ENCODE measurements at regions not wholly inside any gene's neighbourhood (a gene's known extent, or its start where the extent isn't known, plus 50 kb on each side); places are given as distances from the start of the nearest gene placed in this dataset.
A peak's percentile ranks its signal among the peaks of the same experiment; 100 is the strongest.

GRCh38 chr3:166110102-166110501 lies 272.9 kb upstream of the BCHE start:
- H3K4me1 Mint-ChIP-seq (ENCODE audit: insufficient read depth, unreplicated experiment): peaks cover 20% of the 10 kb centered on the region
- no peaks in the 10 kb centered on the region for H3K27me3 Mint-ChIP-seq (ENCODE audit: insufficient read depth, unreplicated experiment)
- POLR2A ChIA-PET: interaction anchor here (0.8 kb wide), 1 partner anchor 11 kb away, joined by 3 read pairs; no protein-coding TSS in a partner anchor
- CTCF ChIA-PET: interaction anchor here (1.2 kb wide), 1 partner anchor 838 kb away, joined by 3 read pairs; no protein-coding TSS in a partner anchor
- H3K27ac Mint-ChIP-seq (ENCODE audit: low read depth, unreplicated experiment): peak overlapping the region; percentile 36
- H3K4me3 Mint-ChIP-seq (ENCODE audit: unreplicated experiment): peak overlapping the region; percentile 56
- intact Hi-C loops (cut with micrococcal nuclease): no loop called here
- BruUV-seq (replicated peaks): no TSS peak
- peak; percentile 44 for DNase-seq (ENCODE audit: unreplicated experiment)
- TF ChIP-seq, protein P1, sequence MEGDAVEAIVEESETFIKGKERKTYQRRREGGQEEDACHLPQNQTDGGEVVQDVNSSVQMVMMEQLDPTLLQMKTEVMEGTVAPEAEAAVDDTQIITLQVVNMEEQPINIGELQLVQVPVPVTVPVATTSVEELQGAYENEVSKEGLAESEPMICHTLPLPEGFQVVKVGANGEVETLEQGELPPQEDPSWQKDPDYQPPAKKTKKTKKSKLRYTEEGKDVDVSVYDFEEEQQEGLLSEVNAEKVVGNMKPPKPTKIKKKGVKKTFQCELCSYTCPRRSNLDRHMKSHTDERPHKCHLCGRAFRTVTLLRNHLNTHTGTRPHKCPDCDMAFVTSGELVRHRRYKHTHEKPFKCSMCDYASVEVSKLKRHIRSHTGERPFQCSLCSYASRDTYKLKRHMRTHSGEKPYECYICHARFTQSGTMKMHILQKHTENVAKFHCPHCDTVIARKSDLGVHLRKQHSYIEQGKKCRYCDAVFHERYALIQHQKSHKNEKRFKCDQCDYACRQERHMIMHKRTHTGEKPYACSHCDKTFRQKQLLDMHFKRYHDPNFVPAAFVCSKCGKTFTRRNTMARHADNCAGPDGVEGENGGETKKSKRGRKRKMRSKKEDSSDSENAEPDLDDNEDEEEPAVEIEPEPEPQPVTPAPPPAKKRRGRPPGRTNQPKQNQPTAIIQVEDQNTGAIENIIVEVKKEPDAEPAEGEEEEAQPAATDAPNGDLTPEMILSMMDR (IDR thresholded peaks at IDR 0.05; ENCODE audit: unreplicated experiment): no peak
- H3K36me3 Mint-ChIP-seq (ENCODE audit: insufficient read depth, unreplicated experiment): no peaks in the 10 kb centered on the region
- H3K9me3 Mint-ChIP-seq (ENCODE audit: unreplicated experiment): no peaks in the 10 kb centered on the region

- CTCF ChIA-PET: no interaction called here
- H3K36me3 Mint-ChIP-seq (ENCODE audit: insufficient read depth, unreplicated experiment): no peaks in the 10 kb centered on the region
These were observed 267.7 kb upstream of the BCHE start for GRCh38 chr3:166104938-166105337.

DNA sequence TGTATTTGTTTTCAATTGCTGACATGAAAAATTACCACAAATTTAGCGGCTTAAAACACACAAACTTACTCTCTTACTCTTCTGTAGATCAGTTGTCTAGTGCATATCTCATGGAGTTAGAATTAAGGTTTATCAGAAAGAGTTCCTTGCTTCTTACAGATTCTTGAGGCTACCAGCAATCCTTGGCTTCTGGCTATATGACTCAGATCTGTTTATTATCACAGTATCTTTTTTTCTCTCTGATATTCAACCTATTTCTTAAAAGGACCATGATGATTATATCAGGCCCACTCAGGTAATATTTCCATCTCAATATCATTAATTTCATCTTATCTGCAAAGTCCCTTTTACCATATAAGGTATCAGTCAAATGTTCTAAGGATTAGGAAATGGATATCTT lies 263.5 kb upstream of the BCHE start:
- TF ChIP-seq, protein P1 (IDR thresholded peaks at IDR 0.05; ENCODE audit: unreplicated experiment): no peak
- Mint-ChIP-seq H3K27ac (ENCODE audit: low read depth, unreplicated experiment) (no peak overlapping the region), H3K27me3 (ENCODE audit: insufficient read depth, unreplicated experiment) (no peaks in the 10 kb centered on the region), H3K9me3 (ENCODE audit: unreplicated experiment) (no peaks in the 10 kb centered on the region), H3K36me3 (ENCODE audit: insufficient read depth, unreplicated experiment) (no peaks in the 10 kb centered on the region), H3K4me3 (ENCODE audit: unreplicated experiment) (no peak overlapping the region), H3K4me1 (ENCODE audit: insufficient read depth, unreplicated experiment) (peaks cover 5% of the 10 kb centered on the region)
- BruUV-seq (replicated peaks): no TSS peak
- no peak for DNase-seq (ENCODE audit: unreplicated experiment)
- intact Hi-C loops (cut with micrococcal nuclease): no loop called here
- ChIA-PET POLR2A (no interaction called here), CTCF (no interaction called here)

More at GRCh38 chr3:166104938-166105337, 267.7 kb upstream of the BCHE start:
- BruUV-seq (replicated peaks): no TSS peak
- POLR2A ChIA-PET: no interaction called here
- Mint-ChIP-seq H3K27ac (ENCODE audit: low read depth, unreplicated experiment) (no peak overlapping the region), H3K27me3 (ENCODE audit: insufficient read depth, unreplicated experiment) (no peaks in the 10 kb centered on the region), H3K4me1 (ENCODE audit: insufficient read depth, unreplicated experiment) (peaks cover 13% of the 10 kb centered on the region), H3K9me3 (ENCODE audit: unreplicated experiment) (no peaks in the 10 kb centered on the region), H3K4me3 (ENCODE audit: unreplicated experiment) (no peak overlapping the region)
- TF ChIP-seq, protein P1 (IDR thresholded peaks at IDR 0.05; ENCODE audit: unreplicated experiment): no peak
- intact Hi-C loops (cut with micrococcal nuclease): no loop called here
- no peak for DNase-seq (ENCODE audit: unreplicated experiment)

DNA sequence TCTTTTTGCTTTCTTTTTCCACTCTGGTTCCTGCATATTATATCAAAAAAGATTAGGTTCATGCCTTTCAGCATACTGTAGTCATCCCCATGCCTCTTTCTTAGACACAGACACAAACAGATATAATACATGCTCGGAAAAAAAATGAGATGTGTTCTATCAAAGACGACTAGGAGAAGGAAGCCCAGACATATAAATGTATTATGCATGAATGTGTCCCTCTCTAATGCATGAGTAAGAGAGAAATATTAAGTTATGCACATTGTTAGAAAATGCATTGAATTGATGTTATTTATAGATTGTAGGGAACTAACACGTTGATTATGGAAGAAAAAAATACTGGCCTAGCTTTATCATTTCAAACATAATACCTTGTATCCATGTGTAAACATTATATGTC lies 252.4 kb upstream of the BCHE start:
- no peak overlapping the region for H3K4me3 Mint-ChIP-seq (ENCODE audit: unreplicated experiment)
- no peak for DNase-seq (ENCODE audit: unreplicated experiment)
- BruUV-seq (replicated peaks): no TSS peak
- H3K27me3 Mint-ChIP-seq (ENCODE audit: insufficient read depth, unreplicated experiment): no peaks in the 10 kb centered on the region
- no peaks in the 10 kb centered on the region for H3K9me3 Mint-ChIP-seq (ENCODE audit: unreplicated experiment)
- ChIA-PET CTCF (no interaction called here), POLR2A (no interaction called here)
- peaks cover 10% of the 10 kb centered on the region for H3K4me1 Mint-ChIP-seq (ENCODE audit: insufficient read depth, unreplicated experiment)
- H3K36me3 Mint-ChIP-seq (ENCODE audit: insufficient read depth, unreplicated experiment): no peaks in the 10 kb centered on the region
- no peak overlapping the region for H3K27ac Mint-ChIP-seq (ENCODE audit: low read depth, unreplicated experiment)
- intact Hi-C loops (cut with micrococcal nuclease): no loop called here
- TF ChIP-seq, protein P1 (IDR thresholded peaks at IDR 0.05; ENCODE audit: unreplicated experiment): no peak
